Adrenal gland (tissue), 9 donors: ENCODE measurements at regions not wholly inside any gene's neighbourhood (a gene's known extent, or its start where the extent isn't known, plus 50 kb on each side); places are given as distances from the start of the nearest gene placed in this dataset.

ENCODE experiments used
- DNase-seq, 7 donors: peaks; one replicate each; pipeline ENCODE4 v3.0.0-alpha.2; 2019 to 2020
- H3K27ac ChIP-seq, 5 donors: fragments of 200-600 bp; sonication (generic) in 4 of 5; 1 replicate in 3 of 5; 2 replicates in 2 of 5; pipeline versions ENCODE4 v1.5.1 to v1.8.0; 2016 to 2020; ENCODE audit warnings: mild to moderate bottlenecking in 1 of 5
- H3K27me3 ChIP-seq: fragments of 200-600 bp; 2 replicates; pipeline ENCODE4 v1.8.0; 2021
- H3K36me3 ChIP-seq, 2 donors: fragments of 200-600 bp; replicated peaks in 1 of 2; 1 replicate in 1 of 2; 2 replicates in 1 of 2; pipeline versions ENCODE4 v1.5.1 to v1.8.0; 2018 to 2022
- H3K4me1 ChIP-seq, 2 donors: fragments of 200-600 bp; replicated peaks in 1 of 2; 1 replicate in 1 of 2; 2 replicates in 1 of 2; pipeline versions ENCODE4 v1.5.1 to v1.8.0; 2018 to 2021
- H3K4me3 ChIP-seq, 4 donors: fragments of 200-600 bp; sonication (generic) in 3 of 4; one replicate each; pipeline ENCODE4 v1.5.1; 2016 to 2018
- H3K9me3 ChIP-seq, 3 donors: fragments of 200-600 bp; sonication (generic) in 1 of 3; replicated peaks in 1 of 3; 1 replicate in 2 of 3; 2 replicates in 1 of 3; pipeline versions ENCODE4 v1.5.1 to v1.8.0; 2016 to 2021
- CTCF ChIP-seq, 6 experiments: fragments of 450-650 bp in 4 of 6; fragments of 200-600 bp in 2 of 6; sonication (generic) in 1 of 6; IDR thresholded peaks; 1 replicate in 5 of 6; 2 replicates in 1 of 6; pipeline versions ENCODE4 v1.5.1 to v1.8.0; 2016 to 2021; ENCODE audit warnings: antibody characterized with exemption in 6 of 6, mild to moderate bottlenecking in 2 of 6, moderate library complexity in 1 of 6
- POLR2A ChIP-seq, 2 donors: fragments of 450-650 bp; IDR thresholded peaks; one replicate each; pipeline ENCODE4 v1.6.1; 2017; ENCODE audit warnings: antibody characterized with exemption in 2 of 2, mild to moderate bottlenecking in 2 of 2, moderate library complexity in 1 of 2
- WGBS, 4 donors: extraction: QIAGEN DNeasy Blood & Tissue Kit in 2 of 4; methylation state at CpG; one replicate each; pipeline versions ENCODE4 v1.1.5 to v1.1.7; 2013 to 2017; 5-methylcytosine and 5-hydroxymethylcytosine counted together
- intact Hi-C, 2 donors: fragments of 100-400 bp; cut with DNase I; formaldehyde crosslinking; loops; one replicate each; pipeline versions ENCODE4 v1.14.1 to v1.15.0; 2022 to 2023
- donor health status: healthy with polysubstance abuse.
- donor health status: Bipolar disorder and iron deficiency.
- donor health status: DM: yes; HTN: yes; CAD: no.
- donor health status: DM: no; HTN: no; CAD: no.
- donor health status: DM: no; HTN: no; CAD: no.

GRCh38 chr10:2951235-2951835, 116.0 kb upstream of the PFKP start:
- Histone ChIP-seq H3K4me3 (no peak overlapping the region), H3K36me3 (no peaks in the 10 kb centered on the region), H3K9me3 (no peaks in the 10 kb centered on the region), H3K4me1 (no peaks in the 10 kb centered on the region), H3K27ac (no peak overlapping the region), H3K27me3 (no peaks in the 10 kb centered on the region)
- intact Hi-C loops, result no loop called here
- no peak for TF ChIP-seq POLR2A (IDR thresholded peaks at IDR 0.05)
- no peak for TF ChIP-seq CTCF (IDR thresholded peaks at IDR 0.05)
- 60 to 77% (median 73%) methylated on average over 7 to 10 of the region's 10 CpGs for WGBS, 4 donors
- DNase-seq, result no peak

GRCh38 chr10:2950546-2950945, 116.8 kb upstream of the PFKP start:
- H3K4me1 ChIP-seq, result no peaks in the 10 kb centered on the region
- 44 to 60% (median 52%) methylated on average over 3 to 5 of the region's 5 CpGs for WGBS, 4 donors
- no peak overlapping the region for H3K4me3 ChIP-seq
- no peaks in the 10 kb centered on the region for H3K27me3 ChIP-seq
- intact Hi-C loops, result no loop called here
- H3K36me3 ChIP-seq, result no peaks in the 10 kb centered on the region
- TF ChIP-seq CTCF (IDR thresholded peaks at IDR 0.05) (no peak), POLR2A (IDR thresholded peaks at IDR 0.05) (no peak)
- H3K27ac ChIP-seq, result no peak overlapping the region
- no peaks in the 10 kb centered on the region for H3K9me3 ChIP-seq
- DNase-seq, result no peak

GRCh38 chr10:2949948-2950354, 117.4 kb upstream of the PFKP start:
- DNase-seq, result no peak
- intact Hi-C loops, result no loop called here
- Histone ChIP-seq H3K27ac (no peak overlapping the region), H3K36me3 (no peaks in the 10 kb centered on the region), H3K4me3 (no peak overlapping the region), H3K4me1 (no peaks in the 10 kb centered on the region), H3K9me3 (no peaks in the 10 kb centered on the region), H3K27me3 (no peaks in the 10 kb centered on the region)
- TF ChIP-seq CTCF (IDR thresholded peaks at IDR 0.05) (no peak), POLR2A (IDR thresholded peaks at IDR 0.05) (no peak)
- WGBS, 4 donors, result 81 to 88% (median 83%) methylated on average over 20 of the region's 20 CpGs

GRCh38 chr10:2949221-2949947, 118.0 kb upstream of the PFKP start:
- Histone ChIP-seq H3K4me3 (no peak overlapping the region), H3K27me3 (no peaks in the 10 kb centered on the region), H3K9me3 (no peaks in the 10 kb centered on the region), H3K36me3 (no peaks in the 10 kb centered on the region), H3K27ac (no peak overlapping the region), H3K4me1 (no peaks in the 10 kb centered on the region)
- no peak for DNase-seq
- TF ChIP-seq POLR2A (IDR thresholded peaks at IDR 0.05) (no peak), CTCF (IDR thresholded peaks at IDR 0.05) (no peak)
- 77 to 83% (median 78%) methylated on average over 12 of the region's 12 CpGs for WGBS, 4 donors
- intact Hi-C loops, result no loop called here
